ENCODE measurements at regions not wholly inside any gene's neighbourhood (a gene's known extent, or its start where the extent isn't known, plus 50 kb on each side); places are given as distances from the start of the nearest gene placed in this dataset.

- 92 to 94% methylated on average over 1 of the region's 1 CpG for WGBS, 2 donors
- ATAC-seq, result no peak
Measured at GRCh38 chr20:12722091-12722490, 286.7 kb upstream of the SPTLC3 start.

GRCh38 chr20:12723811-12724210, 285.0 kb upstream of the SPTLC3 start:
- intact Hi-C loops (cut with DNase I), result no loop called here
- DNase-seq (no peak), ATAC-seq (no peak)
- peaks cover 0 to 4% (median 0%) of the 10 kb centered on the region in 7 donors for H3K27me3 ChIP-seq
- H3K4me1 ChIP-seq, result no peaks in the 10 kb centered on the region
- H3K9me3 ChIP-seq, result no peaks in the 10 kb centered on the region
- 75 to 90% methylated on average over 2 of the region's 2 CpGs for WGBS, 2 donors
- H3K36me3 ChIP-seq, result no peaks in the 10 kb centered on the region
- TF ChIP-seq CTCF (IDR thresholded peaks at IDR 0.05), result no peak
- no peak overlapping the region for H3K4me3 ChIP-seq
- H3K27ac ChIP-seq, result no peak overlapping the region

More at GRCh38 chr20:12722091-12722490, 286.7 kb upstream of the SPTLC3 start:
- H3K27ac ChIP-seq, result no peak overlapping the region
- H3K9me3 ChIP-seq, result no peaks in the 10 kb centered on the region
- H3K27me3 ChIP-seq, result peaks cover 0 to 4% (median 0%) of the 10 kb centered on the region in 7 donors
- TF ChIP-seq CTCF (IDR thresholded peaks at IDR 0.05), result no peak
- DNase-seq, result no peak
- intact Hi-C loops (cut with DNase I), result no loop called here
- no peak overlapping the region for H3K4me3 ChIP-seq
- no peaks in the 10 kb centered on the region for H3K36me3 ChIP-seq
- H3K4me1 ChIP-seq, result no peaks in the 10 kb centered on the region

- H3K36me3 ChIP-seq, result no peaks in the 10 kb centered on the region
- intact Hi-C loops (cut with DNase I), result no loop called here
- 75 to 89% methylated on average over 3 of the region's 3 CpGs for WGBS, 2 donors
- H3K9me3 ChIP-seq, result no peaks in the 10 kb centered on the region
- ATAC-seq (no peak), DNase-seq (no peak)
- no peaks in the 10 kb centered on the region for H3K27me3 ChIP-seq
- no peaks in the 10 kb centered on the region for H3K4me1 ChIP-seq
- H3K27ac ChIP-seq, result no peak overlapping the region
- H3K4me3 ChIP-seq, result no peak overlapping the region
- TF ChIP-seq CTCF (IDR thresholded peaks at IDR 0.05), result no peak
Measured at GRCh38 chr20:12728782-12729181, 280.0 kb upstream of the SPTLC3 start.

GRCh38 chr20:12729326-12729725, 279.4 kb upstream of the SPTLC3 start:
- ATAC-seq (no peak), DNase-seq (no peak)
- no peaks in the 10 kb centered on the region for H3K4me1 ChIP-seq
- intact Hi-C loops (cut with DNase I), result no loop called here
- no peaks in the 10 kb centered on the region for H3K27me3 ChIP-seq
- no peaks in the 10 kb centered on the region for H3K36me3 ChIP-seq
- H3K9me3 ChIP-seq, result no peaks in the 10 kb centered on the region
- no peak for TF ChIP-seq CTCF (IDR thresholded peaks at IDR 0.05)
- H3K27ac ChIP-seq, result no peak overlapping the region
- H3K4me3 ChIP-seq, result no peak overlapping the region

GRCh38 chr20:12733811-12734210, 275.0 kb upstream of the SPTLC3 start:
- intact Hi-C loops (cut with DNase I), result no loop called here
- no peak for ATAC-seq

More at GRCh38 chr20:12733811-12734210, 275.0 kb upstream of the SPTLC3 start:
- no peaks in the 10 kb centered on the region for H3K27me3 ChIP-seq
- WGBS, 2 donors, result 71 to 77% methylated on average over 3 of the region's 3 CpGs
- H3K4me1 ChIP-seq, result no peaks in the 10 kb centered on the region
- H3K9me3 ChIP-seq, result no peaks in the 10 kb centered on the region
- no peak for DNase-seq
- no peak overlapping the region for H3K4me3 ChIP-seq
- no peak for TF ChIP-seq CTCF (IDR thresholded peaks at IDR 0.05)
- H3K36me3 ChIP-seq, result no peaks in the 10 kb centered on the region
- no peak overlapping the region for H3K27ac ChIP-seq

Data from heart right ventricle (tissue), 16 donors.